ENCODE measurements at regions not wholly inside any gene's neighbourhood (a gene's known extent, or its start where the extent isn't known, plus 50 kb on each side); places are given as distances from the start of the nearest gene placed in this dataset.

DNA sequence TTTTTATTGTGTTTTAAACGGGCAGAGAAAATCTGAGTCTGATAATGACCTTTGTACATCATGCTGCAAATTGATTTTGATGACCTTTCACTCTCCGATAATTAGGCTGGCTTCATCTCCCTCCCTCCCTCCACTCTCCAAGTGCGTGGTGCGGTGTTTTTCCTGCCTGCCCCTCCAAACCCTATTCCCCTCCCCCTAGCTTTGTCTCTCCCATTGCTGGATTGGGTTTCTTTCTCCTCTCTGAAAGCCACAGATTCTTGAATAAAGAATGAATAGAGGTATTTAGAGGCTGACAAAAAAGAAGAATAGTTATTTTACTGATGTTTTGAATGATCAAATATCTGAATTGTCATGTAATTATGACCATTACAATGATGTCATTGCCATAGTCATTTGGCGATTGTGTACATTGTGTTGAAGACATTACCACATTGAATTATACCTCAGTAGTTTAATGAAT, 571.1 kb upstream of the ZNF608 start:
- H3K36me3 Mint-ChIP-seq (ENCODE audit: low read depth), result no peaks in the 10 kb centered on the region
- intact Hi-C loops (cut with micrococcal nuclease), result no loop called here
- H3K9me3 Mint-ChIP-seq, result peaks cover 11% of the 10 kb centered on the region
- H3K27ac Mint-ChIP-seq, result no peak overlapping the region
- H3K4me1 Mint-ChIP-seq (ENCODE audit: low read depth), result no peaks in the 10 kb centered on the region
- no peak overlapping the region for H3K4me3 Mint-ChIP-seq (ENCODE audit: low read depth)
- no peak for DNase-seq (ENCODE audit: low spot score)
- no peaks in the 10 kb centered on the region for H3K27me3 Mint-ChIP-seq (ENCODE audit: low read depth)

DNA sequence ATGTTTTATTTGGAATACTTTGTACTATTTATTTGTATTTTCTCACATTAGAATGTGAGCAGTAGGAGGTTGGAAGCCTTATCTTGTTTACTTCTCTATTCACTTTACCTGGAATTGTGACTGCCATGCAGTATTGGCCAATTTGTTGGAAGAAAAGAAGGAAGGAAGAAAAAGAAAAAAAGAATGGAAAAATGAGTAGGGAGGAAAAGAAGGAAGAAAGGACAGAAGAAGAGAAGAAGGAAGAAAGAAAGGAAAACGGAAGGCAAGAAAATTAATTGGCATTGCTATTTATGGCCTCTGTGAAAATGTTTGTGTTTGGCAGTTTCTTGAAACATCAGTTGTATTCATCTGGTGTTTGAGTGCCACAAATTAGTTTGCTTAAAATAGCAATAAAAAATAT, 575.2 kb upstream of the ZNF608 start:
- Mint-ChIP-seq H3K4me3 (ENCODE audit: low read depth) (no peak overlapping the region), H3K4me1 (ENCODE audit: low read depth) (no peaks in the 10 kb centered on the region), H3K9me3 (peaks cover 7% of the 10 kb centered on the region), H3K27ac (no peak overlapping the region), H3K27me3 (ENCODE audit: low read depth) (no peaks in the 10 kb centered on the region), H3K36me3 (ENCODE audit: low read depth) (no peaks in the 10 kb centered on the region)
- no peak for DNase-seq (ENCODE audit: low spot score)
- intact Hi-C loops (cut with micrococcal nuclease), result no loop called here

DNA sequence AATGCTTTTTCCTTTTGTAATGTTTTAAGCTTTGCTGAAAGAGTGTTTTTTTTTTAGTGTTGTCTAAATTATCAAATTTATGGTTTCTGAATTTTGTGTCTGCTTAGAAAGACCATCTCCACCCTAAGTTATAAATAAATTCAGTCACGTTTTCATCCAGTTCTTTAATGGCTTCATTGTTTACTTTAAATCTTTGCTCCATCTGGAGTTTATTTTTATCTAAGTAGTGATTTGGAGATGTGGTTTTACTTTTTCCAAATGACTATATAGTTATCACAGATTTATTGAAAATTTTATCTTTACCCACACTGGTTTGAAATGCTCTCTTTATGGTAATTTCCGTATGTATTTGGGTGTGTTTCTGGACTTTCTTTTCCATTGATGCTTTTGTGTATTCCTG, 577.2 kb upstream of the ZNF608 start:
- Mint-ChIP-seq H3K9me3 (peaks cover 7% of the 10 kb centered on the region), H3K4me3 (ENCODE audit: low read depth) (no peak overlapping the region), H3K27me3 (ENCODE audit: low read depth) (no peaks in the 10 kb centered on the region), H3K27ac (no peak overlapping the region), H3K4me1 (ENCODE audit: low read depth) (no peaks in the 10 kb centered on the region), H3K36me3 (ENCODE audit: low read depth) (no peaks in the 10 kb centered on the region)
- no peak for DNase-seq (ENCODE audit: low spot score)
- intact Hi-C loops (cut with micrococcal nuclease), result no loop called here

DNA sequence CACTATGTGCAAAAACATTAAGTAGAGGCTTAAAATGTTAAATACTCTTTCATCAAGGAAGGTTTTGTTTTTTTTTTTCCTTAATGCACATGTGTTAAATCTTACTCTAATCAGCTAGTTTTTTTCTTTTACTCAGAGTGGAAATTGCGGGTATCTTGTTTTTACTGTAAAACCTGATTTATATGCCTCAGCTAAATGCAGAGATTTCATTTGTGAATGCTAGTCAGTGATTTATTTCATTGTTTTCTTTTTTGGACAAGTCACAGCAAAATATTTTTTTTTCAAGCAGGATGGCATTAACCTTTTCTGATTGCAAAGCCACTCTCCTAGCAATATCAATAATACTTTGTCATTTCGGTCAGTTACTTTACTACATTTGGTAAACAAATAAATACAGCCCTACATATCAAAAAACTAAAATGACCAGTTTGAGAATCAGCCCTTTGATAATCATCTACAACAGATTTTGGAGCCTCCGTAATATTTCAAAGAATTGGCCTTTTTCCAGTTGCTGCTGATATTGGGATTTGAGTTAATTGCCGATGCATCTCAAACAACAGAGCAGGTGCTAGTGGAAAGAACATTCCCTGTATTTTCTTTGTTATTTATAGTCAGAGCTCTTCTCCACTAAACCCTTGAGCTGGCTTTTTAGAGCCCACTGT, 579.2 kb upstream of the ZNF608 start:
- Mint-ChIP-seq H3K36me3 (ENCODE audit: low read depth) (no peaks in the 10 kb centered on the region), H3K9me3 (peaks cover 4% of the 10 kb centered on the region), H3K4me3 (ENCODE audit: low read depth) (no peak overlapping the region)

DNA sequence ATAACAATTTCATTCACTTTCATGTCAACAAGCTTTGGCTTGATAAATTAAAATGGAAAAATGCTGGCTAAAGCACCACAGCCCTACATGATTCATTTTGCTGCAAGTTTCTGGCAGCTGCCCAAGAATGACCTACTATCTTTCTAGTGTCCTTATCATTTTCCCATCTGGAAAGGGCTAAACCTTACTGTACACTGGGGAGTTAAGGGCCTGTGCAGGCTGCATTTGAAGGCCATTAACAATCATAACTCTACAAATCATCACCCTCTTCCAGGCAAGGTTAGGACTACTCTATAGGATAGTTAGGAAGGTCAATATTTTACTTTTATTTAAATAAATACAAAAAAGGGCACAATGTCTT, 579.7 kb upstream of the ZNF608 start:
- DNase-seq (ENCODE audit: low spot score), result no peak
- H3K27ac Mint-ChIP-seq, result no peak overlapping the region
- no peak overlapping the region for H3K4me3 Mint-ChIP-seq (ENCODE audit: low read depth)
- H3K4me1 Mint-ChIP-seq (ENCODE audit: low read depth), result no peaks in the 10 kb centered on the region
- no peaks in the 10 kb centered on the region for H3K27me3 Mint-ChIP-seq (ENCODE audit: low read depth)
- no peaks in the 10 kb centered on the region for H3K36me3 Mint-ChIP-seq (ENCODE audit: low read depth)
- intact Hi-C loops (cut with micrococcal nuclease), result no loop called here
- H3K9me3 Mint-ChIP-seq, result peaks cover 4% of the 10 kb centered on the region

More for the DNA sequence above, 579.2 kb upstream of the ZNF608 start:
- intact Hi-C loops (cut with micrococcal nuclease), result no loop called here
- Mint-ChIP-seq H3K27me3 (ENCODE audit: low read depth) (no peaks in the 10 kb centered on the region), H3K4me1 (ENCODE audit: low read depth) (no peaks in the 10 kb centered on the region), H3K27ac (no peak overlapping the region)
- DNase-seq (ENCODE audit: low spot score), result no peak

DNA sequence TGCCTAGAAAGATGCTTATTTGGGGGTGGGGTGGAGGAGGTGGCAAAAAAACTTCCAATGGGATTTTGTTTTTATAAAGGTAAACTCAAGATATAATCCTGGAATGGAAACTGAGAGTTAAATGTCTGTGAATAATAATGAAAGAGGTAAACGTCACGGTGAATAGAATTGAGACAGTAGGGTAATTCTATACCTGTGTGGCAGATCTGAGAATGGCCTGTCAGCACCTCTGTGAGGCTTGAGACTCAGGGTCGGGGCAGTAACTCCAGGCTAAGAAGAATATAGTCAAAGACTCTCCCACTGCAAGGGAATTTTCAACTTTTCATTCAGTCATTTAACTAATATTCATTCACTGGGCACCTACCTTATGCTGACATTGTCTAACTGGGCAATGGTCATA, 581.2 kb upstream of the ZNF608 start:
- Mint-ChIP-seq H3K27ac (no peak overlapping the region), H3K4me3 (ENCODE audit: low read depth) (no peak overlapping the region), H3K4me1 (ENCODE audit: low read depth) (no peaks in the 10 kb centered on the region), H3K36me3 (ENCODE audit: low read depth) (no peaks in the 10 kb centered on the region), H3K27me3 (ENCODE audit: low read depth) (no peaks in the 10 kb centered on the region), H3K9me3 (no peaks in the 10 kb centered on the region)
- DNase-seq (ENCODE audit: low spot score), result no peak
- intact Hi-C loops (cut with micrococcal nuclease), result no loop called here

DNA sequence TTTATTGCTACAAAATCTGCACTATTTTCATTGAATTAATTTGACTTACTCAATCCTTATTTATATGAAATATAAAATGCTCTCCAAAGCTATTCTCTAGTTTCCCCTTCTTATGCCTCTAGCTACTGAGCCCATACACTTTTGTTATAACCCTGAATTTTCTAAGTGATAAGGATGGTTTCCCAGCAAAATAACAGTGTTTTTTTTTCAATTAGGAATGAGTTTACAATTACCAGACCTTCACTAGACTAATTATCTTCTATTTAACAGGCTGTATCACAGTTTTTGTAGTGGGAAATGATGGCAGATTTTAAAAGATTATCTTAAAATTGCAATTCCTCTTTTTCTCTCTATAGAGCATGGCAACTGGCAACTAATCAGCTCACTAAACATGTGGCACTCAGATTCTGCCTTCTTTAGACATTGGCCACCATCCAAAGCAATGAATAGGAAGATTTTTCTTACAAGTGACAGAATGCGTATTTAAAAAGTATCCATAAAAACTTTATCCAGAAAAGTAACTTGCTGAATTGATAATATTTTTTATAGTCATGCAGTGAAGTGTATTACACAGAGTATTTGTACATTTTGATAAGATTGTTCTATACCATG, 585.7 kb upstream of the ZNF608 start:
- Mint-ChIP-seq H3K4me3 (ENCODE audit: low read depth) (no peak overlapping the region), H3K36me3 (ENCODE audit: low read depth) (no peaks in the 10 kb centered on the region), H3K4me1 (ENCODE audit: low read depth) (no peaks in the 10 kb centered on the region), H3K27ac (no peak overlapping the region), H3K27me3 (ENCODE audit: low read depth) (no peaks in the 10 kb centered on the region), H3K9me3 (no peaks in the 10 kb centered on the region)
- DNase-seq (ENCODE audit: low spot score), result no peak
- intact Hi-C loops (cut with micrococcal nuclease), result no loop called here

DNA sequence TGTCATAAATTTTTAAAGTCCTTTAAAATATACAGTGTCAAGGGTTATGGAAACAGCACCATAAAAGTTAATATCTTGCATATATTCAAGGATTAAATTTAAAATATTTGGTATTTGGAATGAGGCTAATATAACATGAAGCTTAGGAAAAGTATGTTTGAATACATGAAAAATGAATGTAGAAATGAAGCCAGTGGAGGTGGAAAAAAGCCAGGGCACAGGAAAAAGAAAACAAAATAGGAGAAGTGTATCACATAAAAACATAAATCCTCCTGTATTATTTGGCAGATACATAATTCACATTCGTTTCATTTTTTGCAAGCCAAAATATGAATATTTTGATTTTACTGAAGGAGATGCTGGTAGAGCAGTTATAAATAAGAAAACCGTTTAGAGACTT, 587.0 kb upstream of the ZNF608 start:
- H3K27ac Mint-ChIP-seq, result no peak overlapping the region
- no peak overlapping the region for H3K4me3 Mint-ChIP-seq (ENCODE audit: low read depth)
- no peaks in the 10 kb centered on the region for H3K9me3 Mint-ChIP-seq
- H3K4me1 Mint-ChIP-seq (ENCODE audit: low read depth), result no peaks in the 10 kb centered on the region
- no peaks in the 10 kb centered on the region for H3K27me3 Mint-ChIP-seq (ENCODE audit: low read depth)
- intact Hi-C loops (cut with micrococcal nuclease), result no loop called here
- no peak for DNase-seq (ENCODE audit: low spot score)
- no peaks in the 10 kb centered on the region for H3K36me3 Mint-ChIP-seq (ENCODE audit: low read depth)

DNA sequence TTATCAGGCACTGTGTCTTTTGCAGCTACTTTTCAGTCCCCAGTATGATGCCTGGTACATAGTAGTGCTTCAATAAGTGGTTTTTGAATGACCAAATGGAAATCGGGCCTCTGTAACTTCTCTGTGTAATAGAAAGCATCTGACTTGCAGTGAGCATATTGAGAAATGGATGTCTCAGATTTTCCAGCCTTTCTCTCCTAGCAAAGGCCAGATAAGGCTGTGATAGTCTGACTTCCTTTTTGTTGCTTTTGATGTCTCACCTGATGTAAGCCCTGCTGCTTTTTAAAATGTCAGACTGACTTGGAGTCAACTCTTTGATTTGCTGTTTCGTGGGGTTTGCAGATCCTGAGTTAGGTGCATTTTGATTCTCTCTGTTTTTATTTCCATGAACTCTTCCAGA, 590.0 kb upstream of the ZNF608 start:
- H3K27ac Mint-ChIP-seq, result no peak overlapping the region
- H3K27me3 Mint-ChIP-seq (ENCODE audit: low read depth), result no peaks in the 10 kb centered on the region
- intact Hi-C loops (cut with micrococcal nuclease), result no loop called here
- H3K4me3 Mint-ChIP-seq (ENCODE audit: low read depth), result no peak overlapping the region
- no peak for DNase-seq (ENCODE audit: low spot score)
- no peaks in the 10 kb centered on the region for H3K36me3 Mint-ChIP-seq (ENCODE audit: low read depth)
- no peaks in the 10 kb centered on the region for H3K4me1 Mint-ChIP-seq (ENCODE audit: low read depth)
- no peaks in the 10 kb centered on the region for H3K9me3 Mint-ChIP-seq

DNA sequence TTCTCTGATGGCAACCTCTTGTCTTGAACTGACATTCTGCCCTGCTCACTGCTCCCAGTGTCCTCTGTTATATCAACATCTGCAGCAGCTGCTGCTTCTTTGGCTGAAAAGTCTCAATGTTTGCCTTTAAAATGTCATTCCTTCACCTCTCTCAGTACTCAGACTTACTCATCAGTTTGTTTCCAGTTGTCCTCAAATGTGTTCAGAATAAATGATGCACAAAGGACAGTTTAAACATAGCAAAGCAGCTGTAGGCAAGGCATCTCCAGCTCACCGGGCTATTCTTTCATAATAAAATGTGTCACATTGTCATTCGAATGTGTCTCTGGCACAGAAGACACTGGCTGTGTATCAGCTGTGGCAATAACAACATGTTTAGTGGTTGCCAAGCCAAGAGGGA, 590.9 kb upstream of the ZNF608 start:
- intact Hi-C loops (cut with micrococcal nuclease), result no loop called here
- Mint-ChIP-seq H3K4me3 (ENCODE audit: low read depth) (no peak overlapping the region), H3K9me3 (peaks cover 4% of the 10 kb centered on the region), H3K36me3 (ENCODE audit: low read depth) (no peaks in the 10 kb centered on the region), H3K27ac (no peak overlapping the region), H3K4me1 (ENCODE audit: low read depth) (no peaks in the 10 kb centered on the region), H3K27me3 (ENCODE audit: low read depth) (no peaks in the 10 kb centered on the region)
- no peak for DNase-seq (ENCODE audit: low spot score)

DNA sequence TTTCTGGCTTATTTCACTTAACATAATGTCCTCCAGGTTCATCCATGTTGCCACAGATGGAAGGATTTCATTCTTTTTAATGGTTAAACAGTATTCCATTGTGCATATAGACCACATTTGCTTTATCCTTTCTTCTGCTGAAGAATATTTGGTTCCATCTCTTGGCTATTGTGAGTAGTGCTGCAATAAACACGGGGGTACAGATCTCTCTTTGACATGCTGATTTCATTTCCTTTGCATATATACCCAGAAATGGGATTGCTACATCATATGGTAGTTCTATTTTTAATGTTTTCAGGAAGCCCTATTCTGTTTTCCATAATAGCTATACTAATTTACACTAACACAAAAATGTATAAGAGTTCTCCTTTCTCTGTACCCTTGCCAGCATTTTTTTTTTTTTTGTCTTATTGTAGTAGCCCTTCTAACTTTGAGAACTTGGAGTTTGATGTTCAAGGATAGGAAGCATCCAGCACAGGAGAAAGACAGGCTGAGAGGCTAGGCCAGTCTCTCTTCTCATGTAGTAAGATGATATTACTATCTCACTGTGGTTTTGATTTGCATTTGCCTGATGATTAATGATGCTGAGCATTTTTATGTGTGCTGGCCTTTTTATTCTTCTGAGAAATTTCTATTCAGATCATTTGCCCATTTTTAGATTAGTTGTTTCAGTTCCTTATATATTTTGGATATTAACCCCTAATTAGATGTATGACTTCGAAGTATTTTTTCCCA, 592.2 kb upstream of the ZNF608 start:
- Mint-ChIP-seq H3K4me1 (ENCODE audit: low read depth) (no peaks in the 10 kb centered on the region), H3K27me3 (ENCODE audit: low read depth) (no peaks in the 10 kb centered on the region), H3K27ac (no peak overlapping the region), H3K36me3 (ENCODE audit: low read depth) (no peaks in the 10 kb centered on the region), H3K4me3 (ENCODE audit: low read depth) (no peak overlapping the region), H3K9me3 (peaks cover 11% of the 10 kb centered on the region)
- DNase-seq (ENCODE audit: low spot score), result no peak
- intact Hi-C loops (cut with micrococcal nuclease), result no loop called here

DNA sequence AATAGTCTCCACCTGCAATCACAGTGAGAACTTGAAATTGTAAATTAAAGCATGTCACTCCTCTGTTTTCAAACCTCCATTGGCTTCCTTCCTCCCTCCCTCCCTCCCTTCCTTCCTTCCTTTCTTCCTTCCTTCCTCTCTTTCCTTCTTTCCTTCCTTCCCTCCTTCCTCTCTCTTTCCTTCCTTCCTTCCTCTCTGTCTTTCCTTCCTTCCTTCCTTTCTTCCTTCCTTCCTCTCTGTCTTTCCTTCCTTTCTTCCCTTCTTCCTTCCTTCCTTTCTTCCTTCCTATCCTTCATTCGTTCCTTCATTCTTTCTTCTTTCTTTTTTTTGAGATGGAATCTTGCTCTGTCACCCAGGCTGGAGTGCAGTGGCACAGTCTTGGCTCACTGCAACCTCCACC, 595.0 kb upstream of the ZNF608 start:
- H3K36me3 Mint-ChIP-seq (ENCODE audit: low read depth), result no peaks in the 10 kb centered on the region
- no peaks in the 10 kb centered on the region for H3K27me3 Mint-ChIP-seq (ENCODE audit: low read depth)
- no peaks in the 10 kb centered on the region for H3K4me1 Mint-ChIP-seq (ENCODE audit: low read depth)
- peaks cover 19% of the 10 kb centered on the region for H3K9me3 Mint-ChIP-seq
- DNase-seq (ENCODE audit: low spot score), result no peak
- H3K4me3 Mint-ChIP-seq (ENCODE audit: low read depth), result no peak overlapping the region
- intact Hi-C loops (cut with micrococcal nuclease), result no loop called here
- H3K27ac Mint-ChIP-seq, result no peak overlapping the region

DNA sequence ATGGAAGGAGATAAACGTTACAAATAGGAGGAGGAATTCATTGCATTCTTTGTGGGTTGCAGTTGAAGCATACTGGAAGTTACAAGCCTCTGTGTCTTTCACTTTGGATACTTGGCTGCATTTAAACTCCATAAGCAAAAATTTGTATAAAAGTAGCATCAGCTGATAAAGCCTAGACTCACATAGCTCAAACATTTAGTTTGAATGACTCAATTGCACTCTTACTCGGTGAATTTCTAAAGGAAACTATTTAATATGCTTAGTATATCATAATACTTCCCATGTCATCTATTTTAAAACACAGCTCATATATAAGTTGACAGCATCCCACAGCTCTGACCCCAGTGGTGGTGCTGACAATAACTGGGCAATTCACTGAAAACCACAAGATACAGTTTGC, 596.6 kb upstream of the ZNF608 start:
- Mint-ChIP-seq H3K9me3 (peaks cover 19% of the 10 kb centered on the region), H3K4me1 (ENCODE audit: low read depth) (no peaks in the 10 kb centered on the region), H3K27ac (no peak overlapping the region), H3K36me3 (ENCODE audit: low read depth) (no peaks in the 10 kb centered on the region), H3K27me3 (ENCODE audit: low read depth) (no peaks in the 10 kb centered on the region), H3K4me3 (ENCODE audit: low read depth) (no peak overlapping the region)
- intact Hi-C loops (cut with micrococcal nuclease), result no loop called here
- no peak for DNase-seq (ENCODE audit: low spot score)

All from activated T-helper 2 cell treated with anti-CD3 and anti-CD28 coated beads, Interferon-gamma antibody, Interleukin-2, Interleukin-4, amounts not matched to agents 10 μg/mL and 5 μg/mL and 100 μg/mL, durations not matched to agents 14 hours and 24 hours and 36 hours (primary cell).